Left renal cortex interstitium (tissue), 4 donors: ENCODE measurements at regions not wholly inside any gene's neighbourhood (a gene's known extent, or its start where the extent isn't known, plus 50 kb on each side); places are given as distances from the start of the nearest gene placed in this dataset.
A peak's percentile ranks its signal among the peaks of the same experiment; 100 is the strongest.

Experiments
- DNase-seq, 4 donors: peaks; one replicate each; pipeline ENCODE4 v3.0.0-alpha.2; 2013; ENCODE audit warnings: low read depth in 4 of 4, low spot score in 2 of 4, missing footprints in 1 of 4

DNA sequence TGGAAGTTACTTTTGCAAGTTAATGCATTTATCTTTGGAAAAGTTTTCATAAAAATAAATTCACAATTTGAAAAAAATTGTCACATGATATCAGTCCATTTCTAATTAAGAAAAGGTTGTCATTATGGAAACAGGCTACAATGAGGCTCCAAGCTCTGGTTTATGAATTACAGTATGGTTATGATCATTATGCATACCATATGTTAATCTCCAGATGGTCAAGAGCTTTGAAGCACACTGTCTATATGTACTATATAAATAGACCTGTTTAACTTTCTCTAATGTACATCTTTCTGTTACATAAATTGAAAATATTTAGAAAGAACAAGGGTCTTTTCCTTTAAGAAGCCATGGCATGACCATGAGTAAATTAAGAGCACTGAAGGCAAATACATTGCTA is 2338.8 kb downstream of the PCDH7 start:
- DNase-seq: no peak

DNA sequence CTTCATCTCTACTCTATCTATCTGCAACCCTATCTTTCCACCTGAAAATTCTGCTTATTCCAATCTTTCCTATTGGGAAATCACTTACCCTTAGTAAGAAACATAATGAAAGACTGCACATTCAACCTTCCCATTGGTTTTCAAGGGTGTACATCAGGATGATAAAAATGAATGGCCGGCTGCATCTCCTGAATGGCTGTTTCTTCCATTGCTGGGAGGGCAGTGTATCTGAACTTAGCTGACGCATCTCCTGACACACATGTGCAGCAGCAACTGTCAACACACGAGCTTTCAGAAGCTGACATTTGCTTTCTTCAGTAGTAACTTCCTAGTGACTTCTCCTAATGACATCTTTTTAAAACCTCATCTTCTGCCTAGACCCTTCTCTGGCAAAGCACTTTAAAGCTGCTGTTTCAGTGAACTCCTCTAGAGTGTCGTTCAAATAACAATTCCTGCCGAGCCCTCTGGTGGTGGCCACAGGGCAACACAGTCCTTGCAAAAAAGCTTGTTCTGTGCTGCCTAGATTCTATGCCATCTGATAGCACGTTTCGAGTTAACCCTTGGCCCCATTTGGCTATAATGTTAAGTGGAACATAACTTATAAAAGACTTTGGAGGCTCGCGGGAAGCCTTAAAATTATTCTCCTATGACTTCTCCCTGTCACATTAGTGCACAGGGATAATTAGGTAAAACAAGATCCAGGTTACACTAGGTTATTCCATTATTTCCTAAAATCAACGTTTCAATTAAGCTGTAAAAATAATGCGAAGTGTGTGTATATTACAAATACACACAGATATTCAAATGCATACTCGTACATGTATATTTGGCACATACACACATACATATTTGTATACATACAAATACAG is 2340.7 kb downstream of the PCDH7 start:
- DNase-seq: peak in 1 of 4 donors; percentile 43

DNA sequence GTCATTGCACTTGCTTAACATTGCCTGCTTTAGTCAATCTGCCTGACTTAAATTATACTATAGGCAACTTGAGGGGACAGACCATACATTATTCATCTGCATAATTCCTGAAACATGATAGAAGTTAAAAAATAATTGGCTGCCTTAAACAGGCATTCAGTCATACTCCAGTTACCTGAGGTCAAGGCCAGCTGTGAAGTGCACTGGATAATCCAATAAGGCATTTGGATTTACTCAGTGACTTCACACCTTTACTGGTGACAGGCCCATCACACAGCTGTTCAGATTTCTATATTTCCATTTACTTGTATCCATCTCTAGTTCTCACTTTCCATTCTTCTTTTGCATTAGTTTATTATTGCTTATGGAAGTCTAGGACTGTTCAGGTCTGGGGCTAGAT is 2341.6 kb downstream of the PCDH7 start:
- no peak for DNase-seq

DNA sequence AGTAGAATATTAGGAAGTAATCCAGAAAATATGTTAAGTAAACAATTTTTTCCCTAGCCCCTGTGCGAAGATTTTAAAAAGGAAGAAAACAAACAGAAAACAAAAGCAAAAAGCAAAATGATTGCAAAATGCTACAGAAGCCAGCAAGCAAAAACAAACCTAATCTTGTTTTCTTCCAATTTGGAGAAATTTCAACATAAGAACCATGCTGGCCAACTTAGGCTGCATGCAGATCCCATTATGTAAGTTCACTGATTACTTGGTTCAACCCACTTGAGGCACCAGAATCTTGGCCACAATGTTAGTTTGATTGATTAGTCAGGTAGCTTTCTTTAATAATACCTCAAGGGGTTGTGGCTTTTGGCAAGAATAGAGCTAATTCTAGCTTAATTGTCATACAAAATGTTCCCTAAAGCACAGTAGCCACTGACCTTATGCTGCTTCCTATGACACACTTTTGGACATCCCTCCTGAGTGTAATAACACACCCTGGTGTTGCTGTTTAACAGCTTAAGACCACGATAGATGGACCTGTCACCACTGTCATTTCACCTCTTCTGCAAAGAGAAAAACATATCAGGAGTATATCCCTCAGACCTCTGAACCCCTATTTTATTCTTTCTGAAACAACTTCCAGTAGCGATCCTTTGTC is 2342.1 kb downstream of the PCDH7 start:
- DNase-seq: no peak

DNA sequence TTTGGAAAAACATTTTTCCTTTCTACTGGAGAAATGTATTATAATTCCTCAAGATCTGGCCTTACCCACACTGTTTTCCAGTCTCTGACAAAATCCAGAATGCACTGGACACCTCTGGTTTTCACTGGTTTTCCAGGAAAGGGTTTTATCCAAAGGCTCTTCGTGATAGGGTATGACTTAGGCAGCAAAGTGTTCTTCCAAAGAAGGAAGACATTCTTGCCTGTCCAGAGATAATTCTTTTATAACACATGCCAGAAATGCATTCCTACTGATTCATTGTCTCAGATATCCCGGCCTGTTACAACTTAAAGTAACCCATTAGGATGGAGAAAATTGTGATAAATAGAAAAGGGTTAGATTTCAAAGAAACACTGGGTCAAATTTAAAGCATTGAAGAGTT is 2343.1 kb downstream of the PCDH7 start:
- DNase-seq: no peak

DNA sequence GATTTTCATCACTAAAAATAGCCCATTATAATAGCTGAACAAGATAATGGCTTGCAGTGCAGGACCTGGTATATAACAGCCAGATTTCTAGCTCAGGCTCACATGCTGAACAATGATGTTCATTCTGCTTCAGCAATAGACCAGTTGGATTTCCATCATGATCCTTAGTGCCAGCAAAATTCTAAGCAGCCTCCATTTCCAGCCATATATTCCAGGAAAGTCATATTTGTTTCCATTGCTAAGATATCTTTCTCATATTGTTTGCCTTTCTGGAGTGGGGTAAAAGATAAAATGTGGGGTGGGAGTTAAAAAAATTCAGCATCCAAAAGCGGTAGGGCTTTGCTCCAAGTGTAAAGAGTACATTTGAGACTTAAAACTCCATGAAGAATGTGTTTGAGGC is 2344.1 kb downstream of the PCDH7 start:
- DNase-seq: no peak

DNA sequence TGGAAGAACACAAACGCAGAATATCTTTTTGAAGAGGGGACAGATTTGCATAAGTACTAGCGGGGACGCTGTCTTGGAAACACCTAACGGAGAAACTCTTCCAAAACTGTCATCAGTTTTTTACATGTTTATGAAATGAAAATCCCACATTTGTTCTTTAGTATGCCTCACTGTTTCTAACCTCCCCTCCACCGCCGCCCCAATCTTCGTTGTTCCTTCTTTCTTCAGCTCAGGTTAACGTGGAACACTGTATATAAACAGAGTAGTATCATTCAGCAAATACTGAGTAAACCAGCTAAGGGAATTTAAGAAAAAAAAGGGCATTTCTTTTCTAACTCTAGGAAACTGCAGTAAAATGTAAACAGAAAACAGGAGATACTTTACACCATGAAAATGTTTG is 2345.6 kb downstream of the PCDH7 start:
- DNase-seq: no peak

DNA sequence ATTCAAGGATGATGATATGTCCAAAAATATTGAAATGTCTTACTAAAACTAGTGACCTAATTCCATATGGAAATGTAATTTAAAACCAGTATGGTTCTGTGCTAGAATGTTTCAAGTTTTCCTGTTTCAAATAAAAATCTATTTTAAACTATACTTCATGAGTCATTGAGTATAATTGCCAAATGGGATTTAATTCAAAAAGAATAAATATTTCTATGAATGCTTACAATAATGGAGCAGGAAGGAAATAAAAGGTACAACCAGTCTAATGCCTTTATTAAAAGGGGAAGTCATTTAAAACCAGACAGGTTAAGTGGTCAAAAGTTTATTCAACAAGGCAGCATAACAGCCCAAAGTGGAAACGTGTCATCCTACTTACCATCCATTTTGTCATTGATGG is 2347.1 kb downstream of the PCDH7 start:
- no peak for DNase-seq

DNA sequence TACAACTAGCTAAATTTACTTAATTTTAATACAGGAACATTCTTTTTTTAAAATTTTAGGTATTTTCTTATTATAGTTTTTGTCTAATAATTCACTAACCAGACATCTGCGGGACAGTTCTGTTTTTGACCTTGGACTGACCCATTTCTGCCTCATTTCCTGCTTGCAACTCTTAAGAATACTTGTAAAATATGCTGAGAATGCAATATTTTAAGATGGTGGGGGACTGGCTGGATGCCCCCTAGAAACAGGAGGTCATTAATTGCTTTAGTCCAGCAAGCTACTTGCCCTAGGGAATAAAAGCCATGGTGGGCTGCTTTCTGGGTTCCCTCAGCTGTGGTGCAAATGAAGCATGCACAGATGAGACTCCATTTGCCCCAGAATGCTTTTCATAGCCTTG is 2348.4 kb downstream of the PCDH7 start:
- DNase-seq: no peak

DNA sequence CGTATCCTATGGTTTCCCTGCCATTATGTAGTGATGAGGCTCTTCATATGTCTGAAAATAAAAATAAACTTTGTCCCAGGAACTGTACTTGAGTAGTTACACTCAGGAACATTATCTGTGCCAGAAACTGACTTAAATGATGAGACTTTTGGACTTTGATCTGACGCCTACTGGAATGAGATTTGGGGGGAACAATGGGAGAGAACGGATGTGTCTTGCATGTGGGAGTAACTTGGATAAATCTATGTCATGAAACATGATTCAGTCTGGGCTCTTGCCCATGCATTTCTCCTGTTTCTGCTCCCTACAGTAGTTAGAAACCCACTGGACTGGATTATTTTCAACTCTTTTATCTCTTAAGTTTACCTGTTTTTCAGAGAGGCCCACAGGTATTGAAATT is 2351.4 kb downstream of the PCDH7 start:
- DNase-seq: no peak

DNA sequence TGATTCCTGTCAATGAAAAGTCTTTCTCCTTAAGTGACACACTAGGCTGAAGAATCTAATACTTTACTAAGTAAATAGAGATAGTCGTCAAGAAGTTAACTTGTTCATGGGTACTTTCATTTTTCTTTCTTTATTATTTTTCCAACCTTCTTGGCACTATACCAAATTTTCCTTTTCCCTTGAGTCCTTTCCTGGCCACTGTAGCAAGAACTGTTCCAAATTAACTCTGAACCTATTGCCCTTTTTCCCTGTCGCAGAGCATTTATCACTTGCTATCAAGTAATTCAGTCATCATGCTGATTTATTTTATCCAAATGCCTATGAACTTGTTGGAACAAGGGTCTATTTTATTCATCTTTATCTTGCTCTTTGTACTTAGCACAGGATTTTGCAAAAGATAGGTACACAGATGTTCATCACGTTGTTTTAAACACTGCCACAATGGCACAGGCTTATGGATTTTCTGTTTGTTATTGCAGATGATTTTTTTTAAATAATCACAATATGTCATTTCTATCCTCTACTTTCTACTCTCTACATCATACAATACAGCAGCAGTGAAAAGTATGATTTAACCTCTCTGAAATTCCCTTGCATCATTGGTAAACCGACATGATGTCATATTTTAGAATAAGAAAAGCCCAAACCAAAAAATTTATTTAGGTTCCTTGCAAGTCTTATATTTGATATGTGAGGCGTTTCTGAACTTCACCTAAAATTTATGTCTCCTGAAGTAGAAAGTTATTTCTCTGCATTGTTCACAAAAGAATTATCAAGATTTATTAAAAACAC is 2352.3 kb downstream of the PCDH7 start:
- DNase-seq: no peak

DNA sequence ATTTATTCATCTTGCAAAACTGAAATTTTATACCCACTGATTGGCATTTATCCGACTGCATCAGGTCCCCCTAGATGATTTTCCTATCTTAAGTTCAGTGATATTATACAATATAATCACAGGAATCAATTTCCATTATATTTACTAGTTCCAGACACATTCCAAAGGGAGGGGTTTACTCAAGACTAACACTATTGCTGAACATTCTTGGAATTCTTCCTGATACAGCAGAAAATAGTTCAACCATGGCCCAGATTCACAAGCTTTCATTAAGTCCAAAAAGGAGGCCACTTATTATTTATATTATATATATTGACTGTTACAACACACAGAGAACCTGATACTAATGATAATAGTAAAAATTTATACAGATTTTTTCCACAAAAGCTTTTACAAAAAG is 2353.6 kb downstream of the PCDH7 start:
- no peak for DNase-seq

DNA sequence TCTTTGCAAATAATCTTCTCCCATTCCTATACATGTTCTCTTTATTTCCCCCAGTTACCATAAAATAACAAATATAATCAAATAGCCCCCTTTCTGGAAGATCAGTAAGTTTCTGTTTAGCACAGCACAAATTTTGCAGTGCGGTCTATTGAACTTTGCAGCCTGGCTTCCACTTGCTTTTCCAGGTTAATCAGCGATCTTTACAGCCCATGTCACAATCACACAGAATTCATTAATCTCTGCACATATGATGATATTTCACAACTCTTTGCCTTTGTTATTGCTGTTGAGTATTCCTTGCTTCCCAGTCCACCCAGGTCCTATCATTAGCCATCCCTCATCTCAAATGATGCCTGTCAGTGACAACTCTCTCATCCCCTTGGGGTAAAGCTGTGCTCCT is 2358.0 kb downstream of the PCDH7 start:
- no peak for DNase-seq

DNA sequence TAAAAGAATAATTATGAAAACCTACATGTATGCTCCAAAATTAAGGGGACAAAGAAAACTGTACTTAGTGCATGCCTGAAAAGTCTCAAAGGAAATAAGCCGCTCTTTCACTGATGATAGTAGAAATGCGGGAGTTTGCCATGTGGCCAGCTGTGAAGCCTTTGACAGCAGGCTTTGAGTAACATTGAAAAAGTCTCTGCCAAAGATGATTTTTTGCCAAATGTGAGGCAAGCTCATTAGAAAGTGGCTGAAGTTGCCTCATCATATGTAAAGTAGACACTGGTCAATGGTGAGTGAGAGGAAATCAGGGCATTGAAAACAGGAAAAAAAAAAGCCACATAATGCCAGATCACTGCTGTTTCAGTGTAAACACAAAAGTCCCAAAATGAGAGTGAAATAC is 2360.1 kb downstream of the PCDH7 start:
- DNase-seq: no peak

DNA sequence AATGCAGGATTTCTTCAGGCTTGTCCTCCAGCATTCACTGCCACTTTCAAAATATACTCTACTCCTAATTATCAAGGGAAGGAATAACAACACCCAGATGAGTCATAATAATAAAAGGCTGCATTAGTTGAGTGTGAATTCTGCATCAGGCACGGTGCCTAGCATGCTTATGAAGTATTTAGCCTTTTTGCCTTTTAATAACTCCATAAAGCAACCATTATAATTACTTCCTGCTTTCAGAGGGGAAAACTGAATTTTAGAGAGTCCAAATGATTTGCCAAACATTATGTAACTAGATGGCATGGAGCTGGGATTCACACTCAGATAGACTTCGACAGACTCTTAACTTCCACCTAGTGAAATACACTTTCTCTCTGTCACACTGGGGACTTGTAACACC is 2365.5 kb downstream of the PCDH7 start:
- no peak for DNase-seq

DNA sequence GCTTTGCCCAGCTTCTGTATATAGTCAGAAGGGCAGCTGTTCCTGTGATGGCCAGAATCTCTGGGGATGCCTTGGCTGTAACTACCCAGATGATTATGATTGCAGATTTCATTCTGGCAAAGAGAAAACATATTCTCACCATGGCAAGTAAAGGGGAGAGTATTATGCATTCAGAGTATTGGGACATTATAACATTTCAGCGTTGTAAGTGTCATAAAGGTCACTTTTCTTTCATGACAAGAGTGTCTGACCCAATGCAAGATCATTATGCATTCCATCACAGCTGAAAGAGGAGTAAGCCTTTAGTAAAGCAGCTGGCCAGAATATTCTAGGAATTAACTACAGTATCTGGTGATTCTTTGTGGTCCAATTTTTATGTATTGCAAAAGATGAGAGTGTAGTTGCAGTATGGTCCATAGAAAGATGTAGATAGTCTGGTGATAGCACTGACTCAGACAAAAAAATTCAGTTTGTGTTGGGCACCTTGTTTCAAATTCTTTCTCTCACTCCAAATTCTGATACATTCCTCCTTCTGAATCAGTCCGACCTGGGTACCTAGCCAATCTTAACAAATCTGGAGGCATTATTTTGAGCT is 2366.3 kb downstream of the PCDH7 start:
- DNase-seq: no peak

DNA sequence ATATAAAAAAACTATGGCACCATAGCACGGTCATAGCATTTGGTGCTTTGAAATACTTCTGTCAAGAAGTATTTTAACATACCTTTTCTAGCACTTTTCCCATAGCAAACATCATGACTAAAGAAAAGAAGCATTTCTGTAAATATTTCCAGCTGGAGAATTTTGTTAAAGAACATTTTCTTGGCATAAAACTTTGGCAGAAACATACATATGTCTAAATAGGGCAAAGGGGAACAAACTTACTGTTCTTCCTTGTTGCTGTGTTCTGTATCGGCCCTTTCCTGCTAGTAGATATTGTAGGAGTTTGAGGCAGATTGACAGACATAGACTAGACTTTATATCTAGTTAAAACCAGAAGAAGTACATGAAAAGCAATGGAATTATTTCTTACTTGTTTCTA is 2368.5 kb downstream of the PCDH7 start:
- no peak for DNase-seq

DNA sequence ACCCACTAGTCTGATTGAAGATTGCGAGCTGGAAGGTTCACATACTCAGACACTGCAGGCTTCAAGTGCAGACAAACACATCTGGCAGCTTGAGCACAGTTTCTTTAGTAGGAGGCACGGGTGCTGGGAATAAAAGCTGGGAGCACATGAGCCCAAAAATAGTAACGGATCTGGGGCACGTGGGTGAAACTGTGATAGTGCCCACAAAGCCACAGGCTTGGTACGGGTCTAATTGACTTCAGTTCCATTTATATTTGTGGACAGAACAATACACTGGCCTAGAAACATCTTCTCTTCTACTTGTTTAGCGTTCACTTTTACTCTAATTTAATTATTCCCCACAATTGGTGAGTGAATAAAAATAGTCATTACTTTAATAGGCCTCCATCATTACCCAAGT is 2370.7 kb downstream of the PCDH7 start:
- no peak for DNase-seq

DNA sequence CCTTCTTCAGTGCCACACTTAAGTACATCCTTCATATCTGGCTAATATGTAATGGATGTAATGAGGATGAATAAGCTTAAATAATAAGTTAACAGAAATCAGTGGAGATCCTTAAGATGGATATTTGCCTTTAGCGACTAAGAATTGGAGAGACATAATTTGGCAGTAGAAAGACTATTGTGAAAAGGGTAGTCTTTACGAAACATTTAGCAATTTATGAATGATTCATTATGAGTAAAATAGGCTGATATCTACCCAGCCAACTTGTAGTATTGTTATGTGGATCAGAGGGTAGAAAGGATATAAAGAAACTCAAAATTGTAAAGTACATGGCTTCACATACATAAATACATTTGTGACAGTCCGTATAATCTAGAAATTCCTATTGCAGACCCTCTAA is 2371.8 kb downstream of the PCDH7 start:
- no peak for DNase-seq

DNA sequence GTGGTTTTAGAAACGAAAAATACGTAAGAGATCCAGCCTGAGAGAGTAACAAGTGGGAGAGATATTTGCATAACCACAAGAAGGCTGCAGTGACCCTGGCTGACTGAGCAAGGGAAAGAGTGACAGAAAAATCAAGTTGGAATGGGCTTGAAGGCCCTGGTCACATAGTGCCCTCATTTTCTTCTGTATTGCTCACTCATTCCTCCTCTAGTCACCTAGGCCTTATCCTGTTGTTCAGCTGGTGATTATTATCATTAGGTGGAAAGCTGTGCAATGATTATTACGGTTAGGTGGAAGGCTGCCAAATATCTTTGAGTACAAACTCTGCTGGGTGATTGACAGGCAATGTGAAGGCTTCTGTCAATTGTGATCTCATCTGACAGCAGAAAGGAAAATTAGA is 2384.1 kb downstream of the PCDH7 start:
- no peak for DNase-seq

DNA sequence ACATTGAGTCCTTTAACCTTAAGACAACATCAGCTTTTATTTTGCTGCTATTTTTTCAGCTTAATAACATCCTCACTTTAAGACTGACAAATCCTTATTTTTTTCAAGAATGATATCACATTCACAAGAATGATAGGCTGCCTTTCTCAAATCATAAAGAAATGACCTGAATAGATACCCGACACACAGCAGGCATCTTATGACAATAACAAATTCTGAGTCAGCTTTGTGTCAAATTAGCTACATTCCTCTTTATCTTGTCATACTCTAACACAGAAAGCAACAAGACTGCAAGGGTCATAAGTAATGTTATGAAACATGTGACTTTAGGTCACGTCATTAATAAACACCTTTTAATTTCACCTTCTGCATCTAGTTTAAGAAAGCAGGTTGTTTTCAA is 2387.6 kb downstream of the PCDH7 start:
- DNase-seq: no peak
